K562 (cell line): ENCODE measurements at regions not wholly inside any gene's neighbourhood (a gene's known extent, or its start where the extent isn't known, plus 50 kb on each side); places are given as distances from the start of the nearest gene placed in this dataset.

Experiments used
- CHD7 ChIP-seq: fragments of 200-600 bp; sonication (generic); IDR thresholded peaks from one replicate; pipeline ENCODE4 v1.6.1; 2012; ENCODE audit warnings: mild to moderate bottlenecking, low read depth, low read length, inconsistent platforms
- CREB3L1 ChIP-seq: fragments of 450-650 bp; IDR thresholded peaks from 2 replicates; pipeline ENCODE4 v1.6.1; 2014; ENCODE audit warnings: low read depth, mild to moderate bottlenecking, moderate library complexity, borderline replicate concordance
- EGR1 ChIP-seq: fragments of 450-650 bp; conservative IDR thresholded peaks from 2 replicates; pipeline ENCODE4 v1.6.1; 2017; ENCODE audit warnings: mild to moderate bottlenecking
- POLR2A ChIP-seq: fragments of 450-650 bp; conservative IDR thresholded peaks from 2 replicates; pipeline ENCODE4 v1.6.1; 2016
- RBM22 ChIP-seq: fragments of 200-400 bp; formaldehyde crosslinking; IDR thresholded peaks from 2 replicates; pipeline ENCODE4 v1.6.1; 2018; ENCODE audit warnings: low read length, low read depth; ENCODE audit not compliant: poor library complexity, severe bottlenecking
- SMARCB1 ChIP-seq: IDR thresholded peaks from 2 replicates; pipeline ENCODE4 v1.6.1; 2011; ENCODE audit warnings: improper control_type of control experiment, low read depth; ENCODE audit not compliant: insufficient read length
- TFE3 ChIP-seq: fragments of 450-650 bp; formaldehyde crosslinking; IDR thresholded peaks from 2 replicates; pipeline ENCODE4 v1.4.0; 2020; ENCODE audit warnings: mild to moderate bottlenecking, mixed read lengths
- ZNF699 ChIP-seq: fragments of 250-450 bp; sonication (Bioruptor Pico); IDR thresholded peaks from 2 replicates; pipeline ENCODE4 v1.8.0; 2021; ENCODE audit warnings: mild to moderate bottlenecking, moderate library complexity; ENCODE audit not compliant: insufficient replicate concordance

- TF ChIP-seq RBM22 (no peak), SMARCB1 (no peak), TFE3 (CRISPR knock-in tag) (no peak), EGR1 (no peak), CREB3L1 (no peak), ZNF699 (CRISPR knock-in tag) (no peak), POLR2A (no peak), CHD7 (no peak)
These were observed 327.0 kb downstream of the ETS1 start for GRCh38 chr11:128260398-128260797.
